ENCODE measurements at regions not wholly inside any gene's neighbourhood (a gene's known extent, or its start where the extent isn't known, plus 50 kb on each side); places are given as distances from the start of the nearest gene placed in this dataset.
"Not testable (repeated sequence)": the region's sequence is repeated elsewhere in the genome, so short reads cannot be mapped to it uniquely, and the experiment has no call there.

DNA sequence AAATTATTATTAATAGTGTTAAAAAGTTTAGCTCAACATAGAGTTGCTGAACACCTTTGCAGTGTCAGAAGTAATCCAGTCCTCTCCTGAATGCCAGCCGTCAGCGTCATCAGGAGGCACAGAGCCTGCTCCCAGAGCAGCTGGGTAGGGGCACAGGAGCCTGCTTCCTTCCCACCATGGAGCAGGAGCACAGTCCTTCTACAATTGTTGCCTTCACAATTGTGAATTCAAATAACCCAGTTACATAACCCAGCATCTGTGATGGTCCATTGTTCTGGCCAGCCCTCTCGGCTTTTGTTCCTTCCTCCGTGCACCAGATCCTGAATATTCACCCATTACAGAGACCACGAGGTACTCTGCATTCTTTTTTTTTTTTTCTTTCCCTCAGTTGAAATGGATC, 393.9 kb upstream of the MAF start:
- Mint-ChIP-seq H3K27me3 (peaks cover 0 to 1% (median 0%) of the 10 kb centered on the region in 5 donors), H3K4me3 (no peak overlapping the region), H3K27ac (no peak overlapping the region), H3K36me3 (no peaks in the 10 kb centered on the region), H3K4me1 (no peaks in the 10 kb centered on the region), H3K9me3 (no peaks in the 10 kb centered on the region)
- POLR2A ChIA-PET: no interaction called here
- DNase-seq (no peak), ATAC-seq (no peak)

GRCh38 chr16:79993629-79994209, 393.2 kb upstream of the MAF start:
- no peak for ATAC-seq
- H3K4me1 Mint-ChIP-seq: no peaks in the 10 kb centered on the region
- no peak for DNase-seq
- H3K36me3 Mint-ChIP-seq: no peaks in the 10 kb centered on the region
- POLR2A ChIA-PET: no interaction called here
- H3K9me3 Mint-ChIP-seq: no peaks in the 10 kb centered on the region
- no peak overlapping the region for H3K4me3 Mint-ChIP-seq
- H3K27me3 Mint-ChIP-seq: peaks cover 0 to 1% (median 0%) of the 10 kb centered on the region in 5 donors
- no peak overlapping the region for H3K27ac Mint-ChIP-seq

DNA sequence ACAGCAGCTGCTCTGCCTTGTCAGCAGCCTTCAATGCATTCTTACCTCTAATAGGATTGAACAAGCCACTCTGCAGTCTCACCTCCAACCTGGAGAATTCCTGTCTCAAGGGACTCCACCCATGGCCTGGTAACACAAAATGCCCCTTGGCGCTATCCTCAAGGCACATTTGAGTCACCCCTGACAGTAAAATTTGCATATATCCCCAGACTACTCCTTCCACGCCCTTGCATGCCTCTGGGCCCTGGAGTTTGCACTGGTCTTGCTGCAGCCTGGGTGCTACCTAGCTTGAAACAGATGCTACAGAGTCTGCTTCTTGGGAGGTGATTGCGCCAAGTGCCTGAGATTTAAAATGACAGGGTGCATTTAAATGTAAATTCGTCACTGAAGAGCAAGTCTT, 391.4 kb upstream of the MAF start:
- no peak overlapping the region for H3K27ac Mint-ChIP-seq
- DNase-seq: no peak
- H3K9me3 Mint-ChIP-seq: no peaks in the 10 kb centered on the region
- H3K4me1 Mint-ChIP-seq: no peaks in the 10 kb centered on the region
- H3K27me3 Mint-ChIP-seq: no peaks in the 10 kb centered on the region
- no peaks in the 10 kb centered on the region for H3K36me3 Mint-ChIP-seq
- POLR2A ChIA-PET: no interaction called here
- no peak for ATAC-seq
- no peak overlapping the region for H3K4me3 Mint-ChIP-seq

DNA sequence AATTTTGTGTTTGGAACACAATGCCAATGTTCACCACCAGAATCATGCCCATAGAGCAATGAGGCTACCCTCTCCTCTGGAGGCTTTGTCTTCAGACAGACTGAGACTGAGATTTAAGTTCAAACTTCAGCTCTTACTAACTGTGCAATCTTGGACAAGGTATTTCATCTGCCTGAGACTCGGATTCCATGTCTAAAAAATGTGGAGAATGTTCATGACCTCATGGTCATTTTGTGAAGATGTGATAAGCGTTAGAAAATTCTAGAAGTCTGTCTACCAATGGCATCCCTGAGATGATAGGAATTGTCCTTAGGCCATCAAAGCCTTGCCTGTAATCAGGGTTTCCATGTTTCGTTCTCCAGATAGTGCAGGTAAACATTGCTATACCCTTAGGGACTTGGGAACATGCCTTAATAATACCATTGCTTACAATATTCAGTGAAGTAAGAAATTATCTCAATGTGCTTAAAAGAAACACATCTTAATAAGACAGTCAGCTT, 388.2 kb upstream of the MAF start:
- no peak for ATAC-seq
- no peak for DNase-seq
- Mint-ChIP-seq H3K4me3 (no peak overlapping the region), H3K27ac (no peak overlapping the region), H3K36me3 (no peaks in the 10 kb centered on the region), H3K27me3 (no peaks in the 10 kb centered on the region), H3K4me1 (no peaks in the 10 kb centered on the region), H3K9me3 (no peaks in the 10 kb centered on the region)
- POLR2A ChIA-PET: no interaction called here

DNA sequence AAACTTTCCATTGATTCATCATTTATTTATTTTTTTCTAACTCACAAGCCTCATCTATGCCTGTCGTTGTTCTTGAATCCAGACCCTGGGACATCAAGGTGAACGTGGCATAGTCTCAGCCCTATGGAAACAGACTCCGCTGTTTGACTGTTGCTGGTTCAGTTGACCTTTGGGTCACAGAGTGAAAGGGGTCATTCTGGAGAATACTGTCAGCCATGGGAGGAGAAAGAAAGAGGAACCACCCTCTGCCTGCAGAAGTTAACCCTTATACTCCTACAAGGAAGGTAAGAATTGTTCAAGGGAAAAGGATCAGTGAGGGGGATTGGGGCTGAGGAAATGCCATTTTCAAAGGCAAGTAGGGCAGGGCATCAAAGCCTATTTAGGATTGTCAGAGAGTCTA, 387.6 kb upstream of the MAF start:
- ATAC-seq (no peak), DNase-seq (no peak)
- Mint-ChIP-seq H3K36me3 (no peaks in the 10 kb centered on the region), H3K9me3 (no peaks in the 10 kb centered on the region), H3K4me3 (no peak overlapping the region), H3K27ac (no peak overlapping the region), H3K27me3 (no peaks in the 10 kb centered on the region), H3K4me1 (no peaks in the 10 kb centered on the region)
- POLR2A ChIA-PET: no interaction called here

DNA sequence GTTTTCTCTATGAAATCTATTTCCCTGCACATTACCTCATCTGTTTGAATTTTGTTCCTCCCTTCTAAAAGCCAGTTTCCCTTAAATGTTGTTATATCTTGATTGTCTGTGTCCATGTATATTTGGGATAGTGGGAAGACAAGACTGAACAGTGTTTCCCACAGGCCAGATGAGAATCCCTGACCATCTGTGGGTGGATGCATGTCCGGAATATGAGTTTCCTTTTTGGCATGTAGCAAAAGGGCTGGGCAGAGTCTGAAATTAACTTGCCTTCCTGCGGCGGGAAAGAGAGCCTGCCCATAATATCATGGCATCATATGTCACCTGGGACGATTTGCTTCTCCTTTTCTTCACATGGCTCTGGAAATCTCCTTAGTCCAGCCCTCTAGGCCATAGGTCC, 385.8 kb upstream of the MAF start:
- no peaks in the 10 kb centered on the region for H3K4me1 Mint-ChIP-seq
- H3K4me3 Mint-ChIP-seq: no peak overlapping the region
- ATAC-seq (no peak), DNase-seq (no peak)
- H3K27ac Mint-ChIP-seq: no peak overlapping the region
- H3K36me3 Mint-ChIP-seq: no peaks in the 10 kb centered on the region
- no peaks in the 10 kb centered on the region for H3K27me3 Mint-ChIP-seq
- H3K9me3 Mint-ChIP-seq: no peaks in the 10 kb centered on the region
- POLR2A ChIA-PET: no interaction called here

GRCh38 chr16:79985606-79986005, 385.1 kb upstream of the MAF start:
- POLR2A ChIA-PET: no interaction called here
- no peaks in the 10 kb centered on the region for H3K36me3 Mint-ChIP-seq

DNA sequence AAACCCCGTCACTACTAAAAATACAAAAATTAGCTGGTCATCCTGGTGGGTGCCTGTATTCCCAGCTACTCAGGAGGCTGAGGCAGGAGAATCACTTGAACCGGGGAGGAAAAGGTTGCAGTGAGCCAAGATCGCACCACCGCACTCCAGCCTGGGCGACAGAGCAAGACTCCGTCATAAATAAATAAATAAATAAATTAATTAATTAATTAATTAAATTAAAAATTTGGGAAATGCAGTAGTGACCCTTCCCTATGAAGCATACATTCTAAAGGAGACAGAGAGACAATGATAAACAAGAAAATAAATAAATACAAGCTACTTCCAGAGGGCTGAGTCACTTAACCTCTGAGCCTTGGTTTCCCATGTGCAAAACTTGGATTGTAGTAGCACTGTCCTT, 383.6 kb upstream of the MAF start:
- H3K4me1 Mint-ChIP-seq, H3K36me3 Mint-ChIP-seq, POLR2A ChIA-PET, H3K27ac Mint-ChIP-seq, H3K9me3 Mint-ChIP-seq, DNase-seq, ATAC-seq, H3K27me3 Mint-ChIP-seq, H3K4me3 Mint-ChIP-seq: not testable (repeated sequence)

More at GRCh38 chr16:79985606-79986005, 385.1 kb upstream of the MAF start:
- Mint-ChIP-seq H3K9me3 (no peaks in the 10 kb centered on the region), H3K4me1 (no peaks in the 10 kb centered on the region), H3K4me3 (no peak overlapping the region), H3K27ac (no peak overlapping the region), H3K27me3 (no peaks in the 10 kb centered on the region)
- no peak for DNase-seq
- ATAC-seq: no peak

DNA sequence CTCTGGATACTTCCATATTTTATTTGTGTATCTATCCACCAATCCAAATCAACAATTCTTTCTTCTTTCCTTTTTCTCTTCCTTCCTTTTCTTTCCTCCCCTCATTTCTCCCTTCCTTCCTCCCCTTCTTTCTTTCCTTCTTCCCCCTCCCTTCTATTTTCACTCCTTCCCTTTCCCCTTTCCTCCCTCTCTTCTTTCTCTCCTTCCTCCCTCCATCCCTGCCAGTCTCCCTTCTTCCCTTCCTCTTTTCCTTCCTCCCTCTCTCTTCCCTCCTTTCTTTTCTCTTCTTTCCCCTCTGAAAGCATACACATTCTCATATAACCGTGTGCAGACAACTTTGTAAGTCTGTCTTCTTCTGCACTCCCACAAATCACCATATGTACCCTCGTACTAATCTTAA, 382.3 kb upstream of the MAF start:
- H3K27me3 Mint-ChIP-seq: peaks cover 0 to 1% (median 0%) of the 10 kb centered on the region in 5 donors
- POLR2A ChIA-PET: no interaction called here
- H3K36me3 Mint-ChIP-seq: no peaks in the 10 kb centered on the region
- no peaks in the 10 kb centered on the region for H3K4me1 Mint-ChIP-seq
- no peaks in the 10 kb centered on the region for H3K9me3 Mint-ChIP-seq
- ATAC-seq: no peak
- DNase-seq: no peak
- no peak overlapping the region for H3K4me3 Mint-ChIP-seq
- no peak overlapping the region for H3K27ac Mint-ChIP-seq

DNA sequence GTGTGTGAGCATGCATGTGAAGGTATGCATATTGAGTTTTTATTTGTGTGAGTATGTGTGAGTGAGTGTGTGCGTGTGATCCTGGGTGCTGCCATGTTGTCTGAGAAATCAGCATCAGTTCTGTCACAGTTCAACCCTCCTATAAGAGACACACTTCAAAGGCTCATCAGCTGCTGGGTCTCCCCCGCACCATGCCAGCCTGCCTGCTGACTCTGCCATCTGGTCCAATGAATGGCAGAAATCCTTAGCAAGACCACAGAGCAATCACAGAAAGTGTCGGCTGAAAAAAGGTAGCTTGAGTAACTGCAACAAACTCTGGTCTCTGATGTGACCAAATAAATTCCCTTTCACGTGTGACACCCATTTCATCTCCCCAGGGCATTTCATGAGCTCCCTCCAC, 381.8 kb upstream of the MAF start:
- ATAC-seq (no peak), DNase-seq (no peak)
- Mint-ChIP-seq H3K4me1 (no peaks in the 10 kb centered on the region), H3K9me3 (no peaks in the 10 kb centered on the region), H3K27ac (no peak overlapping the region), H3K4me3 (no peak overlapping the region), H3K36me3 (no peaks in the 10 kb centered on the region), H3K27me3 (peaks cover 0 to 1% (median 0%) of the 10 kb centered on the region in 5 donors)
- POLR2A ChIA-PET: no interaction called here

DNA sequence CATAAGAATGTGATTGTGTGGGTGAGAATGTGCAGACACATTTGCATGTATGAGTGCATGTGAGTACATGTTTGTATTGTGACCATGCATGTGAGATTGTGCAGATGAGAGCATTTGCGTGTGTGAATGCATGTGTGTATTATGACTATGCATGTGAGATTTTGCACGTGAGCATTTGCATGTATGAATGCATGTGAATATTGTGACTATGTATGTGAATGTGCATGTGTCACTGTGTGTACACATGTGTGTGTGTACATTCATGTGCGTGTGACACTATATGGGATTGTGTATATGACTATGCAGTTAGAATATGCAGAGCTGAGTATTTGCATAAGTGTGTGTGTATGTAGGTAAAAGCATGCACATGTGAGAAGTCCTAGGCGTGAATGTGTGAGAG, 381.3 kb upstream of the MAF start:
- POLR2A ChIA-PET: no interaction called here
- H3K4me3 Mint-ChIP-seq: no peak overlapping the region
- H3K9me3 Mint-ChIP-seq: no peaks in the 10 kb centered on the region
- no peaks in the 10 kb centered on the region for H3K36me3 Mint-ChIP-seq
- H3K27me3 Mint-ChIP-seq: peaks cover 0 to 1% (median 0%) of the 10 kb centered on the region in 5 donors
- H3K27ac Mint-ChIP-seq: no peak overlapping the region
- no peak for ATAC-seq
- no peaks in the 10 kb centered on the region for H3K4me1 Mint-ChIP-seq
- DNase-seq: no peak

GRCh38 chr16:79980650-79981521, 380.3 kb upstream of the MAF start:
- DNase-seq: no peak
- Mint-ChIP-seq H3K27ac (no peak overlapping the region), H3K9me3 (no peaks in the 10 kb centered on the region), H3K36me3 (no peaks in the 10 kb centered on the region), H3K4me3 (no peak overlapping the region), H3K4me1 (no peaks in the 10 kb centered on the region), H3K27me3 (peaks cover 0 to 1% (median 0%) of the 10 kb centered on the region in 5 donors)
- no peak for ATAC-seq
- POLR2A ChIA-PET: no interaction called here

DNA sequence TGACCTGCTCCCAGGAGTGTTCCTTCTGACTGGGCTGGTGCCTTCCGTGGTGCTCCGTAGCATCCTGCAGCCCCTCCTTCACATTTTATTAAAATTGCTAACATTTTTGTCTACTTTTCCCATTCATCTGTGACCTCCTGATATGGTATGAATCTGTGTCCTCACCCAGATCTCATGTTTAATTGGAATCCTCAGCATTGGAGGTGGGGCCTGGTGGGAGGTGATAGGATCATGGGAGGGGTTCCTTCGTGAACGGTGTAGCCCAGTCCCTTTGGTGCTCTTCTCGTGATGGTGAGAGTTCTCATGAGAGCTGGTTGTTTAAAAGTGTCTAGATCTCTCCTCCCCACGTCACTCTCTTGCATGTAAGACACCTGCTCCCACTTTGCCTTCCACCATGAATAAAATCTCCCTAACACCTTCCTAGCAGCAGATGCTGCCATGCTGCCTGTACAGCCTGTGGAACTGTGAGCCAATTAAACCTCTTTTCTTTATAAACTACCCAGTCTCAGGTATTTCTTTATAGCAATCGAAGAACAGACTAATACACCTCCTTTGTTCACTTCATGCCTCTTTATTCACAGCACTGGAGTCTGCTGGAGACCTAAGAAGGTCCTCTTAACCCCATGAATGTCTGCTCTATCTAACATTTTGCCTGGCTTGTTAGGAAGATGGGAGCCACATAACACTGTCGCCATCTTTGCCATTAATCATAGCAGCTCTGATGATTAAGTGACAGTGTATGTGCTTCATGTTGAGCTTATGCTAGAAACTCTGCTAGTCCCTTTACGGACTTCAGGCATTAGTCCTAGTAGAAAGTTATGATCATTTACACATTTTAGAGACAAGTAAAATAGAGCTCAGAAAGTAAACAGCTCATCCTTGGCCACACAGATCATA, 377.7 kb upstream of the MAF start:
- Mint-ChIP-seq H3K36me3 (no peaks in the 10 kb centered on the region), H3K4me3 (no peak overlapping the region), H3K9me3 (no peaks in the 10 kb centered on the region), H3K27ac (no peak overlapping the region), H3K27me3 (peaks cover 0 to 1% (median 0%) of the 10 kb centered on the region in 5 donors), H3K4me1 (no peaks in the 10 kb centered on the region)
- DNase-seq: no peak
- POLR2A ChIA-PET: no interaction called here
- no peak for ATAC-seq

Data from naive thymus-derived CD8-positive, alpha-beta T cell (primary cell).